OCI-LY1 (cell line): ENCODE measurements at regions not wholly inside any gene's neighbourhood (a gene's known extent, or its start where the extent isn't known, plus 50 kb on each side); places are given as distances from the start of the nearest gene placed in this dataset.

Experiments used
- H2AFZ ChIP-seq: fragments of 200-600 bp; sonication (generic), shearing (Covaris generic); 2 replicates; pipeline ENCODE4 v1.6.0; 2014; ENCODE audit warnings: antibody characterized with exemption, mild to moderate bottlenecking, low read length
- H3F3A ChIP-seq: fragments of 200-600 bp; sonication (generic), shearing (Covaris generic); 2 replicates; pipeline ENCODE4 v1.6.0; 2014; ENCODE audit warnings: mild to moderate bottlenecking, antibody characterized with exemption, low read length, moderate library complexity; ENCODE audit not compliant: insufficient read depth
- H3K27ac ChIP-seq: fragments of 200-600 bp; sonication (generic); 2 replicates; pipeline ENCODE4 v1.5.1; 2014; ENCODE audit warnings: low read length, mixed run types, mild to moderate bottlenecking, low read depth; ENCODE audit not compliant: poor library complexity, severe bottlenecking
- H3K27me3 ChIP-seq: fragments of 200-600 bp; sonication (generic); 2 replicates; pipeline ENCODE4 v1.6.0; 2014; ENCODE audit warnings: antibody characterized with exemption, mild to moderate bottlenecking, low read length, moderate library complexity; ENCODE audit not compliant: insufficient read depth
- H3K36me3 ChIP-seq: fragments of 200-600 bp; sonication (generic); 2 replicates; pipeline ENCODE4 v1.6.1; 2014; ENCODE audit warnings: mild to moderate bottlenecking, antibody characterized with exemption, low read length, moderate library complexity, mixed read lengths; ENCODE audit not compliant: insufficient read depth
- H3K4me1 ChIP-seq: fragments of 200-600 bp; sonication (generic); 2 replicates; pipeline ENCODE4 v1.5.1; 2014; ENCODE audit warnings: mild to moderate bottlenecking, low read length, moderate library complexity; ENCODE audit not compliant: insufficient read depth, severe bottlenecking
- H3K4me2 ChIP-seq: fragments of 200-600 bp; sonication (generic), shearing (Covaris generic); 2 replicates; pipeline ENCODE4 v1.6.1; 2014; ENCODE audit warnings: low read length
- H3K4me3 ChIP-seq: fragments of 200-600 bp; sonication (generic); 2 replicates; pipeline ENCODE4 v1.5.1; 2014; ENCODE audit warnings: low read length, low read depth, mild to moderate bottlenecking, mixed read lengths; ENCODE audit not compliant: poor library complexity, severe bottlenecking
- H3K79me2 ChIP-seq: fragments of 200-600 bp; shearing (Covaris generic); 2 replicates; pipeline ENCODE4 v1.6.1; 2016; ENCODE audit warnings: mixed run types, low read length, mixed read lengths; ENCODE audit not compliant: insufficient read depth
- H3K9ac ChIP-seq: fragments of 200-600 bp; sonication (generic), shearing (Covaris generic); 2 replicates; pipeline ENCODE4 v1.6.1; 2014; ENCODE audit warnings: mild to moderate bottlenecking, low read length, mixed read lengths
- H3K9me2 ChIP-seq: fragments of 200-600 bp; sonication (generic), shearing (Covaris generic); 2 replicates; pipeline ENCODE4 v1.6.1; 2014; ENCODE audit warnings: low read depth, mild to moderate bottlenecking, low read length, mixed read lengths
- H3K9me3 ChIP-seq: fragments of 200-600 bp; shearing (Covaris generic); 2 replicates; pipeline ENCODE4 v1.6.1; 2014; ENCODE audit warnings: low read length, mixed read lengths
- H4K20me1 ChIP-seq: fragments of 200-600 bp; sonication (generic), shearing (Covaris generic); 2 replicates; pipeline ENCODE4 v1.6.0; 2016; ENCODE audit warnings: mild to moderate bottlenecking, low read length; ENCODE audit not compliant: insufficient read depth
- CTCF ChIP-seq: fragments of 200-600 bp; sonication (generic), shearing (Covaris generic); IDR thresholded peaks from 2 replicates; pipeline ENCODE4 v1.5.1; 2017; ENCODE audit warnings: mild to moderate bottlenecking, antibody characterized with exemption, low read length, moderate library complexity, mixed read lengths
- EZH2 ChIP-seq: fragments of 200-600 bp; sonication (generic), shearing (Covaris generic); IDR thresholded peaks from 2 replicates; pipeline ENCODE4 v1.8.0; 2017; ENCODE audit warnings: borderline replicate concordance, mixed run types, mild to moderate bottlenecking, antibody characterized with exemption, low read length, moderate library complexity, mixed read lengths

- TF ChIP-seq EZH2 (no peak), CTCF (no peak)
- Histone ChIP-seq H3K9ac (no peak overlapping the region), H3K4me2 (no peak overlapping the region), H3K27ac (no peak overlapping the region), H3K4me3 (no peak overlapping the region), H3K4me1 (no peaks in the 10 kb centered on the region), H3K79me2 (no peaks in the 10 kb centered on the region), H4K20me1 (no peaks in the 10 kb centered on the region), H3K27me3 (no peaks in the 10 kb centered on the region), H2AFZ (no peak overlapping the region), H3K9me3 (peaks cover 10% of the 10 kb centered on the region; the same call in 1 of the 2 replicates), H3K9me2 (no peaks in the 10 kb centered on the region), H3F3A (peaks cover 53% of the 10 kb centered on the region), H3K36me3 (no peaks in the 10 kb centered on the region)
These were observed 136.7 kb upstream of the CHST15 start for GRCh38 chr10:124229989-124230634.

- Histone ChIP-seq H3F3A (peaks cover 53% of the 10 kb centered on the region), H4K20me1 (no peaks in the 10 kb centered on the region), H3K4me3 (no peak overlapping the region), H3K27me3 (no peaks in the 10 kb centered on the region), H3K36me3 (no peaks in the 10 kb centered on the region), H3K79me2 (no peaks in the 10 kb centered on the region), H3K4me2 (no peak overlapping the region), H2AFZ (no peak overlapping the region), H3K9me3 (peaks cover 10% of the 10 kb centered on the region; the same call in 1 of the 2 replicates), H3K9ac (no peak overlapping the region), H3K27ac (no peak overlapping the region), H3K4me1 (no peaks in the 10 kb centered on the region), H3K9me2 (no peaks in the 10 kb centered on the region)
- TF ChIP-seq CTCF (no peak), EZH2 (no peak)
These were observed 136.0 kb upstream of the CHST15 start for GRCh38 chr10:124229201-124229988.

GRCh38 chr10:124228471-124228870, 135.1 kb upstream of the CHST15 start:
- H3K9ac ChIP-seq = no peak overlapping the region
- H3K79me2 ChIP-seq = no peaks in the 10 kb centered on the region
- no peaks in the 10 kb centered on the region for H4K20me1 ChIP-seq
- no peaks in the 10 kb centered on the region for H3K27me3 ChIP-seq
- no peaks in the 10 kb centered on the region for H3K36me3 ChIP-seq
- no peak overlapping the region for H2AFZ ChIP-seq
- H3K4me2 ChIP-seq = no peak overlapping the region
- no peaks in the 10 kb centered on the region for H3K4me1 ChIP-seq
- TF ChIP-seq CTCF (no peak), EZH2 (no peak)
- H3F3A ChIP-seq = peaks cover 53% of the 10 kb centered on the region
- H3K9me3 ChIP-seq = peaks cover 10% of the 10 kb centered on the region; the same call in 1 of the 2 replicates
- no peaks in the 10 kb centered on the region for H3K9me2 ChIP-seq
- H3K27ac ChIP-seq = no peak overlapping the region
- no peak overlapping the region for H3K4me3 ChIP-seq
